AG04449 (cell line): ENCODE measurements at regions not wholly inside any gene's neighbourhood (a gene's known extent, or its start where the extent isn't known, plus 50 kb on each side); places are given as distances from the start of the nearest gene placed in this dataset.

Experiments used
- CTCF ChIA-PET: fragments of 350-600 bp; formaldehyde crosslinking; extraction: SDS; loops from one replicate; lab custom pipeline; 2021; ENCODE audit warnings: antibody characterized with exemption; lab: Yijun Ruan, JAX
- POLR2A ChIA-PET: fragments of 400-600, 350-600 bp; formaldehyde crosslinking; extraction: SDS; loops from one replicate; lab custom pipeline; 2020; ENCODE audit warnings: antibody characterized with exemption, inconsistent platforms; lab: Yijun Ruan, JAX
- DNase-seq: peaks from one replicate; pipeline ENCODE4 v3.0.0-alpha.2; 2010; ENCODE audit warnings: low read depth, low spot score
- H3K4me3 ChIP-seq: 2 replicates; pipeline ENCODE4 v1.5.1; 2011; ENCODE audit warnings: low read depth, mild to moderate bottlenecking, control low read depth, low read length
- CTCF ChIP-seq: IDR thresholded peaks from one replicate; pipeline ENCODE4 v1.5.1; 2011; ENCODE audit warnings: mild to moderate bottlenecking, moderate library complexity, low read length, control low read depth, inconsistent platforms; ENCODE audit not compliant: insufficient read depth; ENCODE audit errors: missing control alignments

DNA sequence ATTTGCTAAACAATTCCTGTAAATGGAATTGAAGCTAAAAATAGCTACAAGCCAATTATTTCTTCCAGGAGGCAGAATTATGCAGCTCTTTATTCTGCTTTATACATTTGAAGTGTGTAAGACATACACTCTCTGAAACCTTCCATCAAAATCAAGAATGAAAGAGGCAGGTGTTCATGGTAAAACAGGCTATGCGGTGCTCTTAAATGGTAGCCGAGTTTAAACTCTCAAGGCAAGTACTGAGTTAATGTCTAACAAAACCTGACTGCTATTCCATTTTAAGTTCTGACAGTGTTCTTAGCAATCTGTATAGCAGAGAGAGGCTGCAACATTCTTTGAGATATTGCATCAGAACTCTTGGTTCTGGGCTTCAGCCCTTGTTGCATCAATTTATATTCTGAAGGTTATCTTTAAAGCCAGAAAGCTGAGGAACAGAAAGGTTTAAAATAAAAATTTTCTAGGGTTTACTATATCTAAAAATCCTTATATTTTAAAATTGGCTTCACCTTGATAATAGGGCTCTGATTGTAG, 248.3 kb upstream of the CCNG1 start:
- ChIA-PET POLR2A (interaction anchor here (0.7 kb wide), 1 partner anchor 83 kb away, joined by 3 read pairs; no protein-coding TSS in a partner anchor), CTCF (no interaction called here)
- H3K4me3 ChIP-seq = no peak overlapping the region
- DNase-seq = no peak
- no peak for TF ChIP-seq CTCF

DNA sequence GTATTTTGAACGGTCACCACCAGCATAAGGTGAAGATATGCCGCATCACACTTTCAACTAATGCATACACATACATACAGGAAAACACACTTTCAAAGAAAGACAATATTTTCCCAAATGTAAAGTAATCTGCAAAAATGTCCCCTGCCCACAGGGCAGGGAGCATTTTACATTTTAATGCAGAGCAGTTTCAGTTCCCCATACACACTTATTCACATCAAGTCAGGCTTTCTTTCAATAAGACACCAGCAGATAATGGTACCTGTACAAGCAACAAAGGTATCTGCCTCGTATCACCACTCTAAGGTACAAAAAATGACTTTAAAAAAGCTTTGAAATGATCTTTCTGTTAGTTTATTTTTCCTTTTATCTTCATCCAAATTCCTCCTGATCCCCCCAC, 247.1 kb upstream of the CCNG1 start:
- no peak for DNase-seq
- no peak overlapping the region for H3K4me3 ChIP-seq
- TF ChIP-seq CTCF = no peak
- POLR2A ChIA-PET = no interaction called here
- CTCF ChIA-PET = no interaction called here

DNA sequence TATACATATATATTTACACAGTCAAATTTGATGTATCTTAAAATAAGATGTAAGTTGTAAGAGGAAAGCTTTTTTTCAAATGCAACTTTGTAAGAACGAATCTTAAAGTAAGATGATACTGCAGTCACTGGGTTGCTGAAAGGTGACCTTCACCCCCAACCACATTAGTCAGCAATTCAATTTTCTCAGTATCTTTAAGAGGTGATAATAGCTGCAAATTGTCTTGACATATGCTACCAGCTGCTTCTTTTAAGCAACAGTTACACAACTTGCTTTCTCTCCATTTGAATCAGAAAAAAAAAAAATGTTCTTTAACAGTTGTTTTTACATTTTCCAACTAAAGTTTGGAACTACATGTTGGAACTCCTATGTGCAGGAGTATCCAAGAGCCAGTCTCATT, 246.6 kb upstream of the CCNG1 start:
- H3K4me3 ChIP-seq = no peak overlapping the region
- DNase-seq = no peak
- TF ChIP-seq CTCF = no peak
- POLR2A ChIA-PET = no interaction called here
- CTCF ChIA-PET = no interaction called here

DNA sequence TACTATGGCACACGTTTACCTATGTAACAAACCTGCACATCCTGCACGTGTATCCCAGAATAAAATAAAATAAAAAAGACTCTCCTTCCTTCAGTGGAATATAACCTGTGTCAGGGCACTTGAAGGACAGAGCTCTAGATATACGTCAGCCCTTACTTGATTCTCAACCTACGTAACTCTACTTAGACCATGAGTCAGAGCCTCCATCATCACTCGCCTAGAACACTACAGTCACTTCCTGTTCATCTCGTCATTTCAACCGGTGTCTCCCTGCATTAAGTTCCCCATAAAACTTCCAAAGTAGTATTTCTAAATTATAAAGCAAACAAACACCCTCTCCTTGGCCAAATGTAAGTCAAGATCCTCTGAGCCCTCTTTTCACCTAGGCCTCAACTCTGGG, 243.5 kb upstream of the CCNG1 start:
- TF ChIP-seq CTCF = no peak
- ChIA-PET CTCF (no interaction called here), POLR2A (no interaction called here)
- no peak overlapping the region for H3K4me3 ChIP-seq
- DNase-seq = no peak

GRCh38 chr5:163205645-163206044, 231.8 kb upstream of the CCNG1 start:
- POLR2A ChIA-PET = no interaction called here
- no peak for TF ChIP-seq CTCF
- no peak overlapping the region for H3K4me3 ChIP-seq
- DNase-seq = no peak
- CTCF ChIA-PET = no interaction called here

DNA sequence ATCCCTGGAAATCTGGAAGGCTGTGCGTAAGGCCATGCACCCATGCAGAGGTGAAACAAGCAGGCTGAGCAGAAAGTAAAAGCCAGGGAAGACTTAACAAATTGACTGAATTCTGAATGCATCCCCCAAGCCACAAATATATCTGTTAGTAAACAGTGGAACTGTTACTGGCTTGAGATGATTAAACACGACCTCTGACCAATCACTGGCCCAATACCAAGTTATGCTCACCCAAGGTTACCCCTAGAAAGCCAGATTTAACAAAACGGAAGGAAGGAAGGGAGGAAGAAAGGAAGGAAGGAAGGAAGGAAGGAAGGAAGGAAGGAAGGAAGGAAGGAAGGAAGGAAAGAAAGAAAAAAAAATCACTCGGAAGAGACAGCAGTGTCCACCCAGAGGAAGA, 215.8 kb upstream of the CCNG1 start:
- DNase-seq = no peak
- POLR2A ChIA-PET = no interaction called here
- CTCF ChIA-PET = no interaction called here
- TF ChIP-seq CTCF = no peak
- no peak overlapping the region for H3K4me3 ChIP-seq
